ENCODE measurements at regions not wholly inside any gene's neighbourhood (a gene's known extent, or its start where the extent isn't known, plus 50 kb on each side); places are given as distances from the start of the nearest gene placed in this dataset.
A peak's percentile ranks its signal among the peaks of the same experiment; 100 is the strongest.

- peaks cover 0 to 4% (median 0%) of the 10 kb centered on the region in 3 donors for H3K36me3 Mint-ChIP-seq
- CTCF ChIA-PET = no interaction called here
- H3K27ac ChIP-seq (ENCODE audit: low read depth, low read length) = no peak overlapping the region
Measured at GRCh38 chr18:76756531-76757253, 65.7 kb upstream of the ZNF236 start.

GRCh38 chr18:76754351-76754750 is 68.0 kb upstream of the ZNF236 start:
- no peaks in the 10 kb centered on the region for H3K4me1 ChIP-seq (ENCODE audit: insufficient read depth, low read length)
- H3K27ac Mint-ChIP-seq = no peak overlapping the region
- H3K36me3 ChIP-seq (ENCODE audit: insufficient read depth, low read length) = no peaks in the 10 kb centered on the region
- H3K4me3 ChIP-seq (ENCODE audit: low read length) = no peak overlapping the region
- H3K27me3 ChIP-seq (ENCODE audit: insufficient read depth, low read length, poor library complexity, severe bottlenecking) = no peaks in the 10 kb centered on the region
- peaks cover 6 to 25% (median 23%) of the 10 kb centered on the region in 5 donors for H3K9me3 Mint-ChIP-seq
- CTCF ChIA-PET = no interaction called here
- POLR2A ChIA-PET = no interaction called here
- peaks cover 2 to 3% of the 10 kb centered on the region in 2 donors for H3K27me3 Mint-ChIP-seq
- DNase-seq = no peak
- H3K4me1 Mint-ChIP-seq = no peaks in the 10 kb centered on the region
- H3K4me3 Mint-ChIP-seq = no peak overlapping the region
- peaks cover 4% of the 10 kb centered on the region for H3K9me3 ChIP-seq (ENCODE audit: low read length)
- no peak overlapping the region for H3K27ac ChIP-seq (ENCODE audit: low read depth, low read length)
- H3K36me3 Mint-ChIP-seq = peaks cover 0 to 8% (median 2%) of the 10 kb centered on the region in 3 donors

More at GRCh38 chr18:76756531-76757253, 65.7 kb upstream of the ZNF236 start:
- Histone ChIP-seq H3K4me3 (ENCODE audit: low read length) (no peak overlapping the region), H3K36me3 (ENCODE audit: insufficient read depth, low read length) (no peaks in the 10 kb centered on the region), H3K9me3 (ENCODE audit: low read length) (no peaks in the 10 kb centered on the region), H3K27me3 (ENCODE audit: insufficient read depth, low read length, poor library complexity, severe bottlenecking) (no peaks in the 10 kb centered on the region), H3K4me1 (ENCODE audit: insufficient read depth, low read length) (no peaks in the 10 kb centered on the region)
- POLR2A ChIA-PET = no interaction called here
- no peak overlapping the region for H3K27ac Mint-ChIP-seq
- H3K4me1 Mint-ChIP-seq = peaks cover 7 to 8% (median 8%) of the 10 kb centered on the region in 3 donors
- H3K27me3 Mint-ChIP-seq = peaks cover 2 to 3% of the 10 kb centered on the region in 2 donors
- H3K4me3 Mint-ChIP-seq = no peak overlapping the region
- H3K9me3 Mint-ChIP-seq = peaks cover 0 to 11% (median 5%) of the 10 kb centered on the region in 5 donors
- DNase-seq = no peak

GRCh38 chr18:76752400-76752799 is 70.0 kb upstream of the ZNF236 start:
- POLR2A ChIA-PET = no interaction called here
- peaks cover 0 to 10% of the 10 kb centered on the region in 2 donors for H3K27me3 Mint-ChIP-seq
- CTCF ChIA-PET = no interaction called here

GRCh38 chr18:76750917-76751890 is 71.2 kb upstream of the ZNF236 start:
- no peaks in the 10 kb centered on the region for H3K4me1 Mint-ChIP-seq
- Histone ChIP-seq H3K27me3 (ENCODE audit: insufficient read depth, low read length, poor library complexity, severe bottlenecking) (no peaks in the 10 kb centered on the region), H3K27ac (ENCODE audit: low read depth, low read length) (no peak overlapping the region), H3K4me3 (ENCODE audit: low read length) (no peak overlapping the region), H3K4me1 (ENCODE audit: insufficient read depth, low read length) (no peaks in the 10 kb centered on the region), H3K36me3 (ENCODE audit: insufficient read depth, low read length) (no peaks in the 10 kb centered on the region), H3K9me3 (ENCODE audit: low read length) (peaks cover 4% of the 10 kb centered on the region)
- H3K4me3 Mint-ChIP-seq = no peak overlapping the region
- peaks cover 3 to 25% (median 4%) of the 10 kb centered on the region in 3 donors for H3K36me3 Mint-ChIP-seq
- H3K27ac Mint-ChIP-seq = no peak overlapping the region
- CTCF ChIA-PET = no interaction called here
- DNase-seq = no peak
- H3K27me3 Mint-ChIP-seq = peaks cover 0 to 14% of the 10 kb centered on the region in 2 donors
- peaks cover 18 to 44% (median 36%) of the 10 kb centered on the region in 5 donors for H3K9me3 Mint-ChIP-seq
- POLR2A ChIA-PET = no interaction called here

More at GRCh38 chr18:76752400-76752799, 70.0 kb upstream of the ZNF236 start:
- no peak overlapping the region for H3K4me3 Mint-ChIP-seq
- peaks cover 3 to 19% (median 4%) of the 10 kb centered on the region in 3 donors for H3K36me3 Mint-ChIP-seq
- Histone ChIP-seq H3K27ac (ENCODE audit: low read depth, low read length) (no peak overlapping the region), H3K27me3 (ENCODE audit: insufficient read depth, low read length, poor library complexity, severe bottlenecking) (no peaks in the 10 kb centered on the region), H3K4me1 (ENCODE audit: insufficient read depth, low read length) (no peaks in the 10 kb centered on the region), H3K9me3 (ENCODE audit: low read length) (peaks cover 4% of the 10 kb centered on the region), H3K36me3 (ENCODE audit: insufficient read depth, low read length) (no peaks in the 10 kb centered on the region), H3K4me3 (ENCODE audit: low read length) (no peak overlapping the region)
- no peak for DNase-seq
- H3K4me1 Mint-ChIP-seq = no peaks in the 10 kb centered on the region
- H3K9me3 Mint-ChIP-seq = peaks cover 18 to 40% (median 36%) of the 10 kb centered on the region in 5 donors
- H3K27ac Mint-ChIP-seq = no peak overlapping the region

- POLR2A ChIA-PET = no interaction called here
- H3K4me1 ChIP-seq (ENCODE audit: insufficient read depth, low read length) = no peaks in the 10 kb centered on the region
- no peaks in the 10 kb centered on the region for H3K36me3 ChIP-seq (ENCODE audit: insufficient read depth, low read length)
- CTCF ChIA-PET = no interaction called here
- H3K4me1 Mint-ChIP-seq = no peaks in the 10 kb centered on the region
- peaks cover 3 to 31% (median 4%) of the 10 kb centered on the region in 3 donors for H3K36me3 Mint-ChIP-seq
- H3K27me3 Mint-ChIP-seq = peaks cover 0 to 18% of the 10 kb centered on the region in 2 donors
- no peaks in the 10 kb centered on the region for H3K27me3 ChIP-seq (ENCODE audit: insufficient read depth, low read length, poor library complexity, severe bottlenecking)
- no peak for DNase-seq
- H3K27ac ChIP-seq (ENCODE audit: low read depth, low read length) = no peak overlapping the region
- no peak overlapping the region for H3K27ac Mint-ChIP-seq
- H3K9me3 ChIP-seq (ENCODE audit: low read length) = peaks cover 4% of the 10 kb centered on the region
- H3K9me3 Mint-ChIP-seq = peaks cover 18 to 44% (median 36%) of the 10 kb centered on the region in 5 donors
- no peak overlapping the region for H3K4me3 ChIP-seq (ENCODE audit: low read length)
- no peak overlapping the region for H3K4me3 Mint-ChIP-seq
Measured at GRCh38 chr18:76750269-76750668, 72.1 kb upstream of the ZNF236 start.

- no peak for DNase-seq
- no peak overlapping the region for H3K4me3 ChIP-seq (ENCODE audit: low read length)
- H3K9me3 Mint-ChIP-seq = peaks cover 18 to 43% (median 37%) of the 10 kb centered on the region in 5 donors
- peaks cover 3 to 31% (median 4%) of the 10 kb centered on the region in 3 donors for H3K36me3 Mint-ChIP-seq
- POLR2A ChIA-PET = no interaction called here
- H3K4me3 Mint-ChIP-seq = no peak overlapping the region
- CTCF ChIA-PET = no interaction called here
- H3K27ac ChIP-seq (ENCODE audit: low read depth, low read length) = no peak overlapping the region
- H3K9me3 ChIP-seq (ENCODE audit: low read length) = peaks cover 4% of the 10 kb centered on the region
- H3K27ac Mint-ChIP-seq = no peak overlapping the region
- H3K27me3 Mint-ChIP-seq = peaks cover 3 to 22% of the 10 kb centered on the region in 2 donors
- no peaks in the 10 kb centered on the region for H3K4me1 ChIP-seq (ENCODE audit: insufficient read depth, low read length)
- no peaks in the 10 kb centered on the region for H3K4me1 Mint-ChIP-seq
- H3K36me3 ChIP-seq (ENCODE audit: insufficient read depth, low read length) = no peaks in the 10 kb centered on the region
- no peaks in the 10 kb centered on the region for H3K27me3 ChIP-seq (ENCODE audit: insufficient read depth, low read length, poor library complexity, severe bottlenecking)
Measured at GRCh38 chr18:76747676-76748075, 74.7 kb upstream of the ZNF236 start.

GRCh38 chr18:76741346-76741745 is 81.0 kb upstream of the ZNF236 start:
- peaks cover 0 to 7% (median 0%) of the 10 kb centered on the region in 3 donors for H3K36me3 Mint-ChIP-seq
- CTCF ChIA-PET = no interaction called here
- no peaks in the 10 kb centered on the region for H3K36me3 ChIP-seq (ENCODE audit: insufficient read depth, low read length)
- peaks cover 11 to 24% of the 10 kb centered on the region in 2 donors for H3K27me3 Mint-ChIP-seq
- H3K27ac ChIP-seq (ENCODE audit: low read depth, low read length) = no peak overlapping the region
- H3K4me1 Mint-ChIP-seq = peaks cover 2 to 8% (median 5%) of the 10 kb centered on the region in 3 donors
- peaks cover 0 to 2% (median 0%) of the 10 kb centered on the region in 5 donors for H3K9me3 Mint-ChIP-seq
- H3K27me3 ChIP-seq (ENCODE audit: insufficient read depth, low read length, poor library complexity, severe bottlenecking) = no peaks in the 10 kb centered on the region
- H3K27ac Mint-ChIP-seq = no peak overlapping the region
- no peaks in the 10 kb centered on the region for H3K4me1 ChIP-seq (ENCODE audit: insufficient read depth, low read length)
- H3K9me3 ChIP-seq (ENCODE audit: low read length) = no peaks in the 10 kb centered on the region
- H3K4me3 ChIP-seq (ENCODE audit: low read length) = no peak overlapping the region
- DNase-seq = no peak
- POLR2A ChIA-PET = no interaction called here
- no peak overlapping the region for H3K4me3 Mint-ChIP-seq

GRCh38 chr18:76736309-76736708 is 86.0 kb upstream of the ZNF236 start:
- Mint-ChIP-seq H3K27me3 (peaks cover 12 to 33% of the 10 kb centered on the region in 2 donors), H3K9me3 (no peaks in the 10 kb centered on the region), H3K4me1 (peaks cover 4 to 8% (median 8%) of the 10 kb centered on the region in 3 donors), H3K36me3 (peaks cover 0 to 6% (median 0%) of the 10 kb centered on the region in 3 donors), H3K4me3 (peak overlapping the region in 1 of 7 donors; percentile 44), H3K27ac (no peak overlapping the region)
- Histone ChIP-seq H3K36me3 (ENCODE audit: insufficient read depth, low read length) (no peaks in the 10 kb centered on the region), H3K27me3 (ENCODE audit: insufficient read depth, low read length, poor library complexity, severe bottlenecking) (no peaks in the 10 kb centered on the region), H3K4me1 (ENCODE audit: insufficient read depth, low read length) (no peaks in the 10 kb centered on the region), H3K9me3 (ENCODE audit: low read length) (no peaks in the 10 kb centered on the region), H3K4me3 (ENCODE audit: low read length) (no peak overlapping the region), H3K27ac (ENCODE audit: low read depth, low read length) (no peak overlapping the region)
- ChIA-PET CTCF (no interaction called here), POLR2A (no interaction called here)
- DNase-seq = no peak
